GM23248 (cell line): ENCODE measurements at regions not wholly inside any gene's neighbourhood (a gene's known extent, or its start where the extent isn't known, plus 50 kb on each side); places are given as distances from the start of the nearest gene placed in this dataset.

ENCODE experiments used
- EZH2 ChIP-seq: fragments of 200-600 bp; sonication (generic); IDR thresholded peaks from 2 replicates; pipeline ENCODE4 v1.6.1; 2018; ENCODE audit warnings: antibody characterized with exemption, mild to moderate bottlenecking; ENCODE audit not compliant: insufficient read depth, poor library complexity, severe bottlenecking
- EZH2phosphoT487 ChIP-seq: fragments of 200-600 bp; sonication (generic); IDR thresholded peaks from 2 replicates; pipeline ENCODE4 v1.6.1; 2018; ENCODE audit warnings: antibody characterized with exemption, moderate library complexity, mild to moderate bottlenecking, low read depth; ENCODE audit not compliant: insufficient read depth

DNA sequence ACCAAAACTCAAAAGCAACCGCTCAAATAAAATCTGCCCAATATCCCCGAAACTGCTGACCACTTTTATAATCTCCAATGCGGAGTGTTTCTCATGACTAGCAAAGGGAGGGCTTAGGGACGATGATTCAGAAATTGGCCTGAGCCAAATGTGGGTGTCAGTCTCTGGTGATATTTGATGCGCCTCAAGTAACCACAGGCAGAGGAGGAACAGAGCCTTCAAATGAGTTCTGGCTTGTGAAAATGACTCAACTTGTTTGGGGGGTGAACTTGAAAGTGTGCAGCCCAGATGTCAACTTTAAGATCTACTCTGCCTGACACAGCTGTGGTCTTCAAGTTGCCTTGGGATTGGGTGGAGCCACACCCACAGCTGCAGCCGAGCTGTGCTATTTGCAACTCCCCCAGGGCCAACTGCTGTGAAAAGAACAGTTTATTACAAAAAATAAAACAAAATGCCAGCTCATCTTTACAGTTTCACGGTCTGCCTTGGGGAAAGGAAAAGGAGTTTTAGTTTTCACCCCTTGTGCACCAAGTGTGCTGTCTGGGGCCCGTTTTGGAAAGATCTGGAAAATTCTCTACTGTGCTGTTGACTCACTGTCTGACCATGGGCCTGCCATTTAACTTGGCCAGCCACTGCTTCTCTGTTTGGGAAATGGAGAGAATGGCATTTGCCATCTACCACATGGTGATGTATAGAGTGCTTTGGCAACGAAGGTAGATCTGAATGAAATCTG lies 222.1 kb downstream of the MTX2 start:
- no peak for TF ChIP-seq EZH2phosphoT487
- TF ChIP-seq EZH2, result no peak
